22Rv1 (cell line): ENCODE measurements at regions not wholly inside any gene's neighbourhood (a gene's known extent, or its start where the extent isn't known, plus 50 kb on each side); places are given as distances from the start of the nearest gene placed in this dataset.

ENCODE experiments used
- ZFX ChIP-seq: fragments of 450-650 bp; IDR thresholded peaks from 2 replicates; pipeline ENCODE4 v1.6.1; 2017; ENCODE audit warnings: antibody characterized with exemption, borderline replicate concordance
- TF ChIP-seq, protein P1 (sequence below): fragments of 450-650 bp; IDR thresholded peaks from 2 replicates; pipeline ENCODE4 v1.5.1; 2017; ENCODE audit warnings: mild to moderate bottlenecking

DNA sequence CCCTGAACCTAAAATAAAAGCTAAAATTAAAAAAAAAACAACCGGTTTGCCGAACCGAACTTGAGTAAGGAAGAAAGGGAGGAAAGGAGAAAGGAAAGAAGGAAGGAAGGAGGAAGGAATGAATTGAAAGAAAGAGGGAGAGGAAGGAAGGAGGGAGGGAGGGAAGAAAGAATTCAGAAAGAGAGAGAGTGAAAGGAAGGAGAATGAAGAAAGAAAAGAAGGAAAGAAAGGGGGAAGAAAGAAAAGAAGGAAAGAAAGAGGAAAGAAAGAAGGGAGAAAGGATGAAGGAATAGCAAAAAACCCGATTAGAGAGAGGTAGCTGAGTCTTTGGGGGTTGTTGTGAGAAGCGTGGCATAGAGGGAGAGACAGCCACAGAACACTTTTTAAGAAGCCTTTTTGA lies 121.4 kb downstream of the FGF18 start:
- no peak for TF ChIP-seq ZFX
- TF ChIP-seq, protein P1, sequence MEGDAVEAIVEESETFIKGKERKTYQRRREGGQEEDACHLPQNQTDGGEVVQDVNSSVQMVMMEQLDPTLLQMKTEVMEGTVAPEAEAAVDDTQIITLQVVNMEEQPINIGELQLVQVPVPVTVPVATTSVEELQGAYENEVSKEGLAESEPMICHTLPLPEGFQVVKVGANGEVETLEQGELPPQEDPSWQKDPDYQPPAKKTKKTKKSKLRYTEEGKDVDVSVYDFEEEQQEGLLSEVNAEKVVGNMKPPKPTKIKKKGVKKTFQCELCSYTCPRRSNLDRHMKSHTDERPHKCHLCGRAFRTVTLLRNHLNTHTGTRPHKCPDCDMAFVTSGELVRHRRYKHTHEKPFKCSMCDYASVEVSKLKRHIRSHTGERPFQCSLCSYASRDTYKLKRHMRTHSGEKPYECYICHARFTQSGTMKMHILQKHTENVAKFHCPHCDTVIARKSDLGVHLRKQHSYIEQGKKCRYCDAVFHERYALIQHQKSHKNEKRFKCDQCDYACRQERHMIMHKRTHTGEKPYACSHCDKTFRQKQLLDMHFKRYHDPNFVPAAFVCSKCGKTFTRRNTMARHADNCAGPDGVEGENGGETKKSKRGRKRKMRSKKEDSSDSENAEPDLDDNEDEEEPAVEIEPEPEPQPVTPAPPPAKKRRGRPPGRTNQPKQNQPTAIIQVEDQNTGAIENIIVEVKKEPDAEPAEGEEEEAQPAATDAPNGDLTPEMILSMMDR, result no peak
